HepG2 (cell line): ENCODE measurements at regions not wholly inside any gene's neighbourhood (a gene's known extent, or its start where the extent isn't known, plus 50 kb on each side); places are given as distances from the start of the nearest gene placed in this dataset.

ENCODE experiments used
- ATAC-seq: fragments of 200-7000 bp; cut with Tn5 transposase; 3 replicates; pipeline ENCODE4 v1.9.1; 2020; ENCODE audit warnings: mild to moderate bottlenecking, moderate library complexity
- BruUV-seq: library from RNA; stranded (reverse); fragments of 400-500 nt; replicated peaks from 2 replicates; lab custom pipeline; 2021; lab: Mats Ljungman, UMichigan
- CTCF ChIA-PET: fragments of 300-600 bp; formaldehyde crosslinking; extraction: SDS; loops from one replicate; lab custom pipeline; 2021; ENCODE audit warnings: low total read pairs, inconsistent platforms, low intra/inter-chr PET ratio; lab: Yijun Ruan, JAX
- POLR2A ChIA-PET: fragments of 350-600 bp; sonication (Branson Sonifier 250); formaldehyde crosslinking; loops from one replicate; lab custom pipeline; 2020; ENCODE audit warnings: antibody characterized with exemption, inconsistent platforms; lab: Yijun Ruan, JAX
- DNase-seq: peaks from one replicate; pipeline ENCODE4 v3.0.0-alpha.2; 2015; ENCODE audit warnings: low spot score
- FAIRE-seq: peaks from 3 replicates; lab custom pipeline; 2011; peaks lifted over from hg19 to GRCh38; lab: Jason Lieb, UNC
- H2AFZ ChIP-seq: one replicate; pipeline ENCODE4 v1.6.1; 2011; ENCODE audit warnings: low read length, inconsistent platforms
- H3K27ac ChIP-seq: fragments of 300-600 bp; 3 replicates; pipeline ENCODE4 v1.8.0; 2011; ENCODE audit warnings: mixed run types, mild to moderate bottlenecking, mixed read lengths, low read length, inconsistent platforms; ENCODE audit not compliant: insufficient read depth; ENCODE audit errors: extremely low read length
- H3K27me3 ChIP-seq, 2 experiments: fragments of 200-600 bp in 1 of 2; 2 replicates in 1 of 2; 3 replicates in 1 of 2; pipeline versions ENCODE4 v1.6.0 to v1.8.0; 2011; ENCODE audit warnings: low read length in 2 of 2, mild to moderate bottlenecking in 2 of 2, moderate library complexity in 2 of 2, inconsistent platforms in 1 of 2; ENCODE audit not compliant: insufficient read depth in 2 of 2, control insufficient read depth in 1 of 2
- H3K36me3 ChIP-seq, 2 experiments: fragments of 200-600 bp in 1 of 2; replicated peaks in 1 of 2; 2 replicates in 1 of 2; 3 replicates in 1 of 2; pipeline versions ENCODE4 v1.5.1 to v1.8.0; 2011; ENCODE audit warnings: low read length in 2 of 2, inconsistent platforms in 1 of 2; ENCODE audit not compliant: insufficient read depth in 2 of 2, control insufficient read depth in 1 of 2
- H3K4me1 ChIP-seq: 2 replicates; pipeline ENCODE4 v1.5.1; 2012; ENCODE audit warnings: low read length, inconsistent platforms; ENCODE audit not compliant: insufficient read depth
- H3K4me2 ChIP-seq: 2 replicates; pipeline ENCODE4 v1.6.0; 2011; ENCODE audit warnings: low read depth, low read length, inconsistent platforms
- H3K4me3 ChIP-seq, 3 experiments: fragments of 200-600 bp in 1 of 3; sonication (generic), shearing (Covaris generic) in 1 of 3; replicated peaks in 1 of 3; 2 replicates each; pipeline ENCODE4 v1.5.1; 2011 to 2016; ENCODE audit warnings: low read length in 3 of 3, inconsistent platforms in 2 of 3, low read depth in 2 of 3, mild to moderate bottlenecking in 2 of 3, control low read depth in 1 of 3, mixed read lengths in 1 of 3; ENCODE audit not compliant: insufficient read depth in 1 of 3
- H3K79me2 ChIP-seq: one replicate; pipeline ENCODE4 v1.6.1; 2011; ENCODE audit warnings: low read length, inconsistent platforms; ENCODE audit not compliant: insufficient read depth
- H3K9ac ChIP-seq: 2 replicates; pipeline ENCODE4 v1.6.0; 2011; ENCODE audit warnings: mild to moderate bottlenecking, low read depth, low read length, inconsistent platforms; ENCODE audit not compliant: insufficient read depth
- H3K9me3 ChIP-seq: 2 replicates; pipeline ENCODE4 v1.5.1; 2012; ENCODE audit warnings: mild to moderate bottlenecking, low read length
- H4K20me1 ChIP-seq: 2 replicates; pipeline ENCODE4 v1.6.0; 2011; ENCODE audit warnings: inconsistent platforms, mild to moderate bottlenecking, low read length, moderate library complexity; ENCODE audit not compliant: insufficient read depth
- ARHGAP35 ChIP-seq: sonication (generic); formaldehyde crosslinking; IDR thresholded peaks from 2 replicates; pipeline ENCODE4 v1.9.0; 2022; ENCODE audit warnings: mild to moderate bottlenecking, inconsistent platforms, moderate library complexity, missing genetic modification reagents, borderline replicate concordance
- DMAP1 ChIP-seq: IDR thresholded peaks from 2 replicates; pipeline ENCODE4 v1.6.1; 2016
- FOSL1 ChIP-seq: sonication (generic); formaldehyde crosslinking; IDR thresholded peaks from 2 replicates; pipeline ENCODE4 v1.9.0; 2021; ENCODE audit warnings: missing genetic modification reagents, borderline replicate concordance
- MED1 ChIP-seq: sonication (generic); formaldehyde crosslinking; IDR thresholded peaks from 2 replicates; pipeline ENCODE4 v1.4.0; 2020; ENCODE audit warnings: missing genetic modification reagents
- PITX1 ChIP-seq: sonication (generic); formaldehyde crosslinking; IDR thresholded peaks from 2 replicates; pipeline ENCODE4 v1.5.1; 2020; ENCODE audit warnings: mild to moderate bottlenecking, missing genetic modification reagents
- SIN3B ChIP-seq: fragments of 150-350 bp; IDR thresholded peaks from 2 replicates; pipeline ENCODE4 v1.6.1; 2014; ENCODE audit warnings: low read length
- SNAI1 ChIP-seq: sonication (generic); formaldehyde crosslinking; IDR thresholded peaks from 2 replicates; pipeline ENCODE4 v1.5.0; 2020; ENCODE audit warnings: mild to moderate bottlenecking, missing genetic modification reagents, borderline replicate concordance
- SP140L ChIP-seq: sonication (generic); formaldehyde crosslinking; IDR thresholded peaks from 2 replicates; pipeline ENCODE4 v1.4.0; 2020; ENCODE audit warnings: missing genetic modification reagents, borderline replicate concordance
- U2AF2 ChIP-seq: fragments of 200-400 bp; formaldehyde crosslinking; IDR thresholded peaks from 2 replicates; pipeline ENCODE4 v1.6.1; 2017; ENCODE audit warnings: low read depth, mild to moderate bottlenecking, low read length
- ZBTB33 ChIP-seq: sonication (generic); formaldehyde crosslinking; IDR thresholded peaks from 2 replicates; pipeline ENCODE4 v1.4.0; 2020; ENCODE audit warnings: missing genetic modification reagents
- ZFP91 ChIP-seq: sonication (generic); formaldehyde crosslinking; IDR thresholded peaks from 2 replicates; pipeline ENCODE4 v1.9.0; 2022; ENCODE audit warnings: missing genetic modification reagents, mild to moderate bottlenecking, borderline replicate concordance
- ZKSCAN5 ChIP-seq: sonication (generic); formaldehyde crosslinking; IDR thresholded peaks from 2 replicates; pipeline ENCODE4 v1.5.1; 2020; ENCODE audit warnings: mild to moderate bottlenecking, missing genetic modification reagents
- ZNF614 ChIP-seq: IDR thresholded peaks from 2 replicates; pipeline ENCODE4 v1.6.1; 2018; ENCODE audit warnings: missing biosample characterization, missing genetic modification reagents, inconsistent platforms, borderline replicate concordance
- ZNF678 ChIP-seq: sonication (generic); formaldehyde crosslinking; IDR thresholded peaks from 2 replicates; pipeline ENCODE4 v1.4.0; 2020; ENCODE audit warnings: mild to moderate bottlenecking, missing genetic modification reagents
- ZNF788 ChIP-seq: sonication (generic); formaldehyde crosslinking; IDR thresholded peaks from 2 replicates; pipeline ENCODE4 v1.5.0; 2020; ENCODE audit warnings: mild to moderate bottlenecking, missing genetic modification reagents, borderline replicate concordance
- ZNF850 ChIP-seq: sonication (generic); formaldehyde crosslinking; conservative IDR thresholded peaks from 2 replicates; pipeline ENCODE4 v1.9.0; 2021; ENCODE audit warnings: mild to moderate bottlenecking, missing genetic modification reagents
- WGBS: methylation state at CpG from one replicate; pipeline ENCODE4 v1.1.6; 2017; ENCODE audit warnings: low lambda C conversion rate; 5-methylcytosine and 5-hydroxymethylcytosine counted together
- in situ Hi-C: cut with HindIII; loops from 2 replicates; pipeline ENCODE4 v1.10.0; 2017; ENCODE audit warnings: low pct_unique_long_range_greater_than_20kb; ENCODE audit not compliant: extremely low pct_ligation_motif_present
- intact Hi-C: fragments of 100-400 bp; cut with micrococcal nuclease; formaldehyde crosslinking; loops from one replicate; pipeline ENCODE4 v1.10.0; 2022; ENCODE audit not compliant: unreplicated experiment

- POLR2A ChIA-PET, result no interaction called here
- no peak for FAIRE-seq
Measured at GRCh38 chr2:199128476-199129229, 329.1 kb downstream of the SATB2 start.

More at GRCh38 chr2:199128476-199129229, 329.1 kb downstream of the SATB2 start:
- no peak overlapping the region for H3K27ac ChIP-seq
- H3K4me2 ChIP-seq, result no peak overlapping the region
- in situ Hi-C loops, result no loop called here
- no peak overlapping the region for H3K4me3 ChIP-seq
- ATAC-seq, result no peak
- no peaks in the 10 kb centered on the region for H3K27me3 ChIP-seq
- H3K79me2 ChIP-seq, result no peaks in the 10 kb centered on the region
- TF ChIP-seq ZNF614, result no peak
- TF ChIP-seq ZBTB33 (CRISPR knock-in tag), result no peak
- TF ChIP-seq SP140L (CRISPR knock-in tag), result no peak
- TF ChIP-seq U2AF2, result no peak
- no peak for TF ChIP-seq DMAP1 (CRISPR knock-in tag)
- no peak for TF ChIP-seq ZKSCAN5 (CRISPR knock-in tag)
- no peak for TF ChIP-seq ZNF788
- TF ChIP-seq SIN3B, result no peak
- TF ChIP-seq ARHGAP35 (CRISPR knock-in tag), result no peak
- TF ChIP-seq PITX1 (CRISPR knock-in tag), result no peak
- no peak for TF ChIP-seq ZNF678 (CRISPR knock-in tag)
- TF ChIP-seq FOSL1 (CRISPR knock-in tag), result no peak
- no peak for TF ChIP-seq MED1 (CRISPR knock-in tag)
- no peak for TF ChIP-seq ZNF850 (CRISPR knock-in tag)
- no peak for TF ChIP-seq ZFP91
- TF ChIP-seq SNAI1 (CRISPR knock-in tag), result no peak
- TF ChIP-seq, all 625 proteins: peak for 0
- Histone ChIP-seq H3K4me1 (no peaks in the 10 kb centered on the region), H3K9me3 (no peaks in the 10 kb centered on the region), H3K36me3 (no peaks in the 10 kb centered on the region), H4K20me1 (no peaks in the 10 kb centered on the region), H2AFZ (no peak overlapping the region), H3K9ac (no peak overlapping the region)
- WGBS, result 3% methylated on average over 3 of the region's 3 CpGs
- DNase-seq, result no peak
- no TSS peak for BruUV-seq
- CTCF ChIA-PET, result no interaction called here
- intact Hi-C loops, result no loop called here
